A673 (cell line): ENCODE measurements at regions not wholly inside any gene's neighbourhood (a gene's known extent, or its start where the extent isn't known, plus 50 kb on each side); places are given as distances from the start of the nearest gene placed in this dataset.

Experiments
- BruUV-seq: library from RNA; stranded (reverse); fragments of 400-500 nt; replicated peaks from 2 replicates; lab custom pipeline; 2021; lab: Mats Ljungman, UMichigan
- CTCF ChIA-PET: fragments of 300-600 bp; sonication (Branson Sonifier 250); formaldehyde crosslinking; loops from one replicate; lab custom pipeline; 2022; ENCODE audit warnings: antibody characterized with exemption; lab: Charles Lee
- POLR2A ChIA-PET: fragments of 300-600 bp; sonication (Branson Sonifier 250); formaldehyde crosslinking; loops from one replicate; lab custom pipeline; 2022; ENCODE audit warnings: antibody characterized with exemption; ENCODE audit not compliant: low non-redundant PET; lab: Charles Lee
- DNase-seq: peaks from one replicate; pipeline ENCODE4 v3.0.0-alpha.2; 2015; ENCODE audit warnings: low spot score
- H3K27ac ChIP-seq: fragments of 200-600 bp; sonication (generic); 2 replicates; pipeline ENCODE4 v1.5.1; 2016; ENCODE audit warnings: mixed run types, low read depth, mild to moderate bottlenecking, mixed read lengths, antibody characterized with exemption, low read length; ENCODE audit not compliant: poor library complexity, severe bottlenecking
- H3K27me3 ChIP-seq: fragments of 200-600 bp; sonication (generic); replicated peaks from 2 replicates; pipeline ENCODE4 v1.6.1; 2017; ENCODE audit warnings: mixed run types, low read depth, mild to moderate bottlenecking, mixed read lengths, antibody characterized with exemption, low read length; ENCODE audit not compliant: insufficient read depth, poor library complexity
- H3K36me3 ChIP-seq: fragments of 200-600 bp; sonication (generic); 2 replicates; pipeline ENCODE4 v1.6.1; 2016; ENCODE audit warnings: mixed run types, mild to moderate bottlenecking, mixed read lengths, antibody characterized with exemption, low read length; ENCODE audit not compliant: insufficient read depth, poor library complexity, severe bottlenecking
- H3K4me1 ChIP-seq: fragments of 200-600 bp; sonication (generic); 2 replicates; pipeline ENCODE4 v1.6.1; 2017; ENCODE audit warnings: mixed run types, mild to moderate bottlenecking, mixed read lengths, antibody characterized with exemption, low read length; ENCODE audit not compliant: insufficient read depth, poor library complexity, severe bottlenecking
- H3K4me3 ChIP-seq: fragments of 200-600 bp; sonication (generic); 2 replicates; pipeline ENCODE4 v1.5.1; 2016; ENCODE audit warnings: low read depth, mixed run types, mild to moderate bottlenecking, mixed read lengths, low read length; ENCODE audit not compliant: poor library complexity, severe bottlenecking
- H3K9me3 ChIP-seq: fragments of 200-600 bp; sonication (generic); 2 replicates; pipeline ENCODE4 v1.6.1; 2016; ENCODE audit warnings: mixed run types, low read depth, mild to moderate bottlenecking, mixed read lengths, antibody characterized with exemption, low read length; ENCODE audit not compliant: poor library complexity, severe bottlenecking
- CTCF ChIP-seq: fragments of 300-800, 200-600 bp; sonication (generic); conservative IDR thresholded peaks from 2 replicates; pipeline ENCODE4 v1.5.1; 2017; ENCODE audit warnings: low read depth, mild to moderate bottlenecking, antibody characterized with exemption, low read length, moderate library complexity, mixed read lengths
- EZH2 ChIP-seq: fragments of 200-600 bp; sonication (generic); IDR thresholded peaks from 2 replicates; pipeline ENCODE4 v1.6.1; 2017; ENCODE audit warnings: borderline replicate concordance, low read depth, mild to moderate bottlenecking, mixed read lengths, antibody characterized with exemption, low read length; ENCODE audit not compliant: poor library complexity, severe bottlenecking
- intact Hi-C: fragments of 100-400 bp; cut with micrococcal nuclease; formaldehyde crosslinking; loops from one replicate; pipeline ENCODE4 v1.10.0; 2022; ENCODE audit not compliant: unreplicated experiment

- no TSS peak for BruUV-seq
- DNase-seq = no peak
- no peak for TF ChIP-seq CTCF
- TF ChIP-seq EZH2 = no peak
- POLR2A ChIA-PET = no interaction called here
- Histone ChIP-seq H3K4me1 (peaks cover 7% of the 10 kb centered on the region), H3K9me3 (no peaks in the 10 kb centered on the region), H3K36me3 (no peaks in the 10 kb centered on the region), H3K27me3 (no peaks in the 10 kb centered on the region), H3K27ac (no peak overlapping the region), H3K4me3 (no peak overlapping the region)
- CTCF ChIA-PET = no interaction called here
- intact Hi-C loops = no loop called here
These were observed 166.0 kb downstream of the OLFM1 start for GRCh38 chr9:135253305-135254004.

- no peak for DNase-seq
- ChIA-PET CTCF (no interaction called here), POLR2A (no interaction called here)
- no peaks in the 10 kb centered on the region for H3K27me3 ChIP-seq
- TF ChIP-seq EZH2 = no peak
- no peak for TF ChIP-seq CTCF
- no peaks in the 10 kb centered on the region for H3K9me3 ChIP-seq
- intact Hi-C loops = no loop called here
- no peak overlapping the region for H3K4me3 ChIP-seq
- no TSS peak for BruUV-seq
- no peak overlapping the region for H3K27ac ChIP-seq
- no peaks in the 10 kb centered on the region for H3K36me3 ChIP-seq
- peaks cover 7% of the 10 kb centered on the region for H3K4me1 ChIP-seq
These were observed 166.9 kb downstream of the OLFM1 start for GRCh38 chr9:135254176-135255032.

- H3K27me3 ChIP-seq = no peaks in the 10 kb centered on the region
- H3K9me3 ChIP-seq = no peaks in the 10 kb centered on the region
- TF ChIP-seq CTCF (no peak), EZH2 (no peak)
- DNase-seq = no peak
- no peak overlapping the region for H3K27ac ChIP-seq
- ChIA-PET POLR2A (no interaction called here), CTCF (no interaction called here)
- no peaks in the 10 kb centered on the region for H3K36me3 ChIP-seq
- intact Hi-C loops = no loop called here
- peaks cover 7% of the 10 kb centered on the region for H3K4me1 ChIP-seq
- BruUV-seq = no TSS peak
- H3K4me3 ChIP-seq = no peak overlapping the region
These were observed 167.8 kb downstream of the OLFM1 start for GRCh38 chr9:135255033-135255840.
